HEK293T (cell line): ENCODE measurements at regions not wholly inside any gene's neighbourhood (a gene's known extent, or its start where the extent isn't known, plus 50 kb on each side); places are given as distances from the start of the nearest gene placed in this dataset.

Source experiments
- CTCF ChIA-PET: fragments of 350-600 bp; formaldehyde crosslinking; extraction: SDS; loops from one replicate; lab custom pipeline; 2021; ENCODE audit warnings: antibody characterized with exemption, inconsistent platforms; lab: Yijun Ruan, JAX
- POLR2A ChIA-PET: fragments of 350-600 bp; formaldehyde crosslinking; extraction: SDS; loops from one replicate; lab custom pipeline; 2020; ENCODE audit warnings: antibody characterized with exemption, inconsistent platforms; lab: Yijun Ruan, JAX
- DNase-seq: peaks from one replicate; pipeline ENCODE4 v3.0.0; 2012; ENCODE audit warnings: mixed read lengths; ENCODE audit errors: extremely low spot score
- ARNT ChIP-seq: fragments of 450-650 bp; IDR thresholded peaks from 2 replicates; pipeline ENCODE4 v1.6.1; 2017; ENCODE audit warnings: mild to moderate bottlenecking
- BHLHE40 ChIP-seq: fragments of 450-650 bp; IDR thresholded peaks from 2 replicates; pipeline ENCODE4 v1.6.1; 2016; ENCODE audit warnings: mild to moderate bottlenecking, moderate library complexity, borderline replicate concordance
- CTBP1 ChIP-seq: fragments of 450-650 bp; IDR thresholded peaks from 2 replicates; pipeline ENCODE4 v1.6.1; 2016; ENCODE audit warnings: borderline replicate concordance
- ELF4 ChIP-seq: fragments of 450-650 bp; IDR thresholded peaks from 2 replicates; pipeline ENCODE4 v1.6.1; 2017; ENCODE audit warnings: antibody characterized with exemption
- FOXA1 ChIP-seq: fragments of 450-650 bp; IDR thresholded peaks from 2 replicates; pipeline ENCODE4 v1.6.1; 2016; ENCODE audit warnings: mild to moderate bottlenecking
- FOXK2 ChIP-seq: fragments of 450-650 bp; IDR thresholded peaks from 2 replicates; pipeline ENCODE4 v1.6.1; 2016; ENCODE audit warnings: mild to moderate bottlenecking
- FOXM1 ChIP-seq: fragments of 450-650 bp; IDR thresholded peaks from 2 replicates; pipeline ENCODE4 v1.6.1; 2017; ENCODE audit warnings: mild to moderate bottlenecking, borderline replicate concordance
- HDGF ChIP-seq: fragments of 450-650 bp; IDR thresholded peaks from 2 replicates; pipeline ENCODE4 v1.6.1; 2017; ENCODE audit warnings: antibody characterized with exemption, borderline replicate concordance
- L3MBTL2 ChIP-seq: fragments of 450-650 bp; conservative IDR thresholded peaks from 2 replicates; pipeline ENCODE4 v1.6.1; 2016; ENCODE audit warnings: mild to moderate bottlenecking
- LEF1 ChIP-seq: fragments of 450-650 bp; IDR thresholded peaks from 2 replicates; pipeline ENCODE4 v1.6.1; 2017; ENCODE audit warnings: mild to moderate bottlenecking, borderline replicate concordance
- NFRKB ChIP-seq: fragments of 450-650 bp; IDR thresholded peaks from 2 replicates; pipeline ENCODE4 v1.6.1; 2016; ENCODE audit warnings: mild to moderate bottlenecking, moderate library complexity
- SP1 ChIP-seq: fragments of 450-650 bp; IDR thresholded peaks from 2 replicates; pipeline ENCODE4 v1.6.1; 2017
- SUZ12 ChIP-seq: fragments of 450-650 bp; IDR thresholded peaks from 2 replicates; pipeline ENCODE4 v1.6.1; 2016; ENCODE audit warnings: mild to moderate bottlenecking
- TARDBP ChIP-seq: fragments of 450-650 bp; IDR thresholded peaks from 2 replicates; pipeline ENCODE4 v1.6.1; 2016
- ZNF384 ChIP-seq: fragments of 450-650 bp; IDR thresholded peaks from 2 replicates; pipeline ENCODE4 v1.6.1; 2016
- TF ChIP-seq, protein P1 (sequence below): fragments of 450-650 bp; IDR thresholded peaks from 2 replicates; pipeline ENCODE4 v1.6.1; 2016

DNA sequence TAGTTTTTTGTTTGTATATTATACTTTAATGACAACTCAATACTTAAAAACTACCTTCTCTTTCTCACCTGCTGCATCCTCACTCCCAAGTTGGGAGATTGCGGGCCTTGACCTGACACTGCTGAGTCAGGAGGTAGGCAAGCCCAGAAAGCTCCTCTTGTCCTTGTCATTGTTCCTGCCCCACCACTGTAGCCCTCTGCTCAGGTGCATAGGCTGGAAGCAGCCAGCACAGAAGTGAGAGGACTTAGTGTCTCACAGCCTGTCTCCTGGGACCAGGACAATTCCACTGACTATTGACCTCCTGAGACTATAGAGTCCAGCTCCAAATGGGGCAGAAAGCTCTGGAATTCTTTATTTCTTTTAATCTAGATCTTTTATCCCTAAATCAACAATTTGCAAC, 123.5 kb upstream of the NDP start:
- TF ChIP-seq ARNT = no peak
- TF ChIP-seq TARDBP = no peak
- TF ChIP-seq FOXK2 = no peak
- no peak for TF ChIP-seq FOXA1
- TF ChIP-seq SP1 = no peak
- no peak for TF ChIP-seq L3MBTL2
- no peak for TF ChIP-seq CTBP1
- no peak for TF ChIP-seq LEF1
- TF ChIP-seq BHLHE40 = no peak
- no peak for TF ChIP-seq HDGF
- no peak for TF ChIP-seq FOXM1
- TF ChIP-seq NFRKB = no peak
- no peak for TF ChIP-seq SUZ12
- no peak for TF ChIP-seq ZNF384
- TF ChIP-seq ELF4 = no peak
- TF ChIP-seq, protein P1, sequence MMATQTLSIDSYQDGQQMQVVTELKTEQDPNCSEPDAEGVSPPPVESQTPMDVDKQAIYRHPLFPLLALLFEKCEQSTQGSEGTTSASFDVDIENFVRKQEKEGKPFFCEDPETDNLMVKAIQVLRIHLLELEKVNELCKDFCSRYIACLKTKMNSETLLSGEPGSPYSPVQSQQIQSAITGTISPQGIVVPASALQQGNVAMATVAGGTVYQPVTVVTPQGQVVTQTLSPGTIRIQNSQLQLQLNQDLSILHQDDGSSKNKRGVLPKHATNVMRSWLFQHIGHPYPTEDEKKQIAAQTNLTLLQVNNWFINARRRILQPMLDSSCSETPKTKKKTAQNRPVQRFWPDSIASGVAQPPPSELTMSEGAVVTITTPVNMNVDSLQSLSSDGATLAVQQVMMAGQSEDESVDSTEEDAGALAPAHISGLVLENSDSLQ = no peak
- ChIA-PET POLR2A (no interaction called here), CTCF (no interaction called here)
- no peak for DNase-seq

DNA sequence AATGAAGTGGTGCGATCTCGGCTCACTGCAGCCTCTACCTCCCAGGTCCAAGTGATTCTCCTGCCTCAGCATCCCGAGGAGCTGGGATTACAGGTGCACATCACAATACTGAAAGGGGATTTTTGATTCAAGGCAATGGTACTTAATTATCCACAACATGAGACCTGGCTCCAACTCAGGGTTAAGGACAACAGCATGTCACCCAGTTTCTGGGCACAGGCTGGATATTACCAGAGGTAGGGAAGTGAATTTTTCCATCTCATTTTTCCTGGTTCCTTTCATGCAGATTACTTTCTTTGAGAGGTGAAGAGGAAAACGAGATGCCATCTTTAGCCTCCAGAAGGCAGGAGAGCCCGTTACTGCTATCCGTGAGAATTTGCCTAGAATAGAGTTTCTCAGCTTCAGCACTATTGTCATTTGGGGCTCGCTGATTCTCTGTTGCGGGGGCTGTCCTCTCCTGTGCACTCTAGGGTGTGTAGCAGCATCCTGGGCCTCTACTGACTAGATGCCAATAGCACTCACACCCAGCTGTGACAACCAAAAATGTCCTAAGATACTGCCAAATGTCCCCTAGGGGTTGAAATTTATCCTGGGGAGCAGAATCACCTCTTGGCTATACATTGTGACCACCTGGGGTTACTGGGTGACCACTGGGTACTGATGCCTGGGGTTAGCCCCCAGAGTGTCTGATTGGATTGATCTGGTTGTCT, 121.8 kb upstream of the NDP start:
- CTCF ChIA-PET = no interaction called here
- POLR2A ChIA-PET = no interaction called here

DNA sequence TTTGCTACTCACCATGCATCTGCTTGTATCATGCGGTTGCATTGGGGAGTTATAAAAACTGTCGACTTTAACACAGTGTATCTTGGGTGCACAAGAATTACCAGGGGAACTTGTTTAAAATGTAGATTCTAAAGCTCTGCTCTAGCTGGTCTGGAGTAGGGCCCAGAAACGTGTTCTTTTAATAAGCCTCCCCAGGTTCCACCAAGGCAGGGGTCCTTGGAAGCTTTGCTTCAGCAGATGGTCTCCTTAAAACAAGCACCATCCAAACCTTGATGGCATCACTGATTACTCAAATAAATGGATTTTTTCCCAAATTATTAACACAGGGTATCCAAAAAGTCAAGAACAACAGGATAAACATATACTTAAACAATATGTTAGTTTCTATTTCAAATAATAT, 120.2 kb upstream of the NDP start:
- POLR2A ChIA-PET = no interaction called here
- CTCF ChIA-PET = no interaction called here
- DNase-seq = no peak
- TF ChIP-seq NFRKB (no peak), ARNT (no peak), CTBP1 (no peak), ZNF384 (no peak), ELF4 (no peak), FOXK2 (no peak), TARDBP (no peak), FOXA1 (no peak), BHLHE40 (no peak), SUZ12 (no peak), SP1 (no peak), FOXM1 (no peak), LEF1 (no peak), HDGF (no peak), L3MBTL2 (no peak)
- TF ChIP-seq, protein P1 = no peak

More for the DNA sequence above, 121.8 kb upstream of the NDP start:
- DNase-seq = no peak
- TF ChIP-seq ELF4 (no peak), NFRKB (no peak), FOXA1 (no peak), LEF1 (no peak), FOXM1 (no peak), BHLHE40 (no peak)
- TF ChIP-seq, protein P1 = no peak

DNA sequence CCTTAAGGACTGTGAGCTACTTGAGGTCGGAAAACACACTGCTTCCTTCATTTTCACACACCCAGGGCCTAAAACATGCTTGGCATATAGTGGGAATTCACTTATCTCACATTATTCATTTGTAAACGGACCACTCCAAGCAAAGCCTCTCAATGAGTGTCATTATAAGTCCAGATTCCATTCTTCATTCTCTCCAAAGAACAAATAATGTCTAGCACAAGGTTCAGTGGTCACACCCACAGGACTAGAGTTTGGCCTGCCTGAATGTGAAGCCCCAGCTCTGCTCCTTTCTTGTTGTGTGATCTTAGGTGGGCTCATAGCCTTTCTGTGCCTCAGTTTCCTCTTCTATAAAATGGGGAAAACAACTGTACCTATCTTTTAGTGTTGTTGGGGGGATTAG, 119.6 kb upstream of the NDP start:
- no peak for DNase-seq
- ChIA-PET CTCF (no interaction called here), POLR2A (no interaction called here)
- TF ChIP-seq FOXK2 = no peak

DNA sequence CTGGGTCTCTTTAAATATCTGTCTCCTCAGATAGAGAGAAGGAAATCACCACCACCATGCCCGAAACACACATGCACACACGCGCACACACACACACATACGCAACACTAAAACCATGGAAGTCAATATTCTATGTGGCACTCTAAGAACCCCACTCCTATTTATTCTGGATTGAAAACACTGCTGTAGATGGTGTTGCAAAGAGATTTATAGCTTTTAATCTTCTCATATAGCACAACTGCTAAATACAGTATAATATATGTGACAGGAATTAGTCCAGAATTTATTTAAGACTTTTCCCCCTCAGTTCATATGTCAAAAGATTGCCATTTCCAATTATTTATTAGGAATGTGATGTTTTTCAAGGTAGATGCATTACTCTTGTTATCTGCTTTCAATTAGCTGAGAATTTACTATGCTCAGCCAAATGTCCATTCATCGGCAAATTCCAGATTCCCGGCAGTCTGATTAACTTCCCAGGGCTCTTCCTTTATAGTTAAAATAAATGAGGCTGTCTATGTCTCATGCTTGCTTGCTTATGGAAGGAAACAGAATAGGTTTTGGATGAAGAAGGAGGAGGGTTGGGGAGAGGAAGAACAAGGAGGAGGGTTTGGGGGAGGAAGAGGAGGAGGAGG, 115.4 kb upstream of the NDP start:
- no peak for TF ChIP-seq LEF1
- TF ChIP-seq FOXK2 = no peak
- TF ChIP-seq, protein P1 = no peak
- TF ChIP-seq ZNF384 = no peak
- TF ChIP-seq SUZ12 = no peak
- no peak for TF ChIP-seq HDGF
- TF ChIP-seq ARNT = no peak
- no peak for TF ChIP-seq TARDBP
- no peak for TF ChIP-seq BHLHE40
- no peak for TF ChIP-seq L3MBTL2
- TF ChIP-seq FOXM1 = no peak
- no peak for TF ChIP-seq NFRKB
- POLR2A ChIA-PET = no interaction called here
- no peak for DNase-seq
- CTCF ChIA-PET = no interaction called here
